Caco-2 (cell line): ENCODE measurements at regions not wholly inside any gene's neighbourhood (a gene's known extent, or its start where the extent isn't known, plus 50 kb on each side); places are given as distances from the start of the nearest gene placed in this dataset.

Source experiments
- BruUV-seq: library from RNA; stranded (reverse); fragments of 400-500 nt; replicated peaks from 2 replicates; lab custom pipeline; 2021; lab: Mats Ljungman, UMichigan
- CTCF ChIA-PET: fragments of 300-600 bp; sonication (Branson Sonifier 250); formaldehyde crosslinking; loops from one replicate; lab custom pipeline; 2022; ENCODE audit warnings: antibody characterized with exemption; lab: Charles Lee
- POLR2A ChIA-PET: fragments of 300-600 bp; sonication (Branson Sonifier 250); formaldehyde crosslinking; loops from one replicate; lab custom pipeline; 2022; ENCODE audit warnings: antibody characterized with exemption; lab: Charles Lee
- DNase-seq, 2 experiments: peaks; one replicate each; pipeline versions ENCODE4 v3.0.0 to v3.0.0-alpha.2; 2020 to 2022
- H3K27me3 ChIP-seq: replicated peaks from 2 replicates; pipeline ENCODE4 v1.6.0; 2011; ENCODE audit warnings: low read length; ENCODE audit not compliant: control insufficient read depth, insufficient read depth
- H3K36me3 ChIP-seq: 2 replicates; pipeline ENCODE4 v1.5.1; 2011; ENCODE audit warnings: low read length; ENCODE audit not compliant: control insufficient read depth, insufficient read depth
- H3K4me1 ChIP-seq: fragments of 250-450 bp; sonication (Bioruptor Pico); 2 replicates; pipeline ENCODE4 v1.5.1; 2020; ENCODE audit warnings: mild to moderate bottlenecking
- H3K4me3 ChIP-seq: 2 replicates; pipeline ENCODE4 v1.5.1; 2011; ENCODE audit warnings: low read depth, mild to moderate bottlenecking, control low read depth, low read length
- H3K9me3 ChIP-seq: fragments of 250-450 bp; sonication (Bioruptor Pico); 2 replicates; pipeline ENCODE4 v1.5.1; 2020; ENCODE audit warnings: mild to moderate bottlenecking, moderate library complexity
- H3K27ac Mint-ChIP-seq: one replicate; pipeline ENCODE4 v1.8.0; 2022; ENCODE audit warnings: mixed read lengths; ENCODE audit not compliant: unreplicated experiment
- H3K27me3 Mint-ChIP-seq: one replicate; pipeline ENCODE4 v1.8.0; 2022; ENCODE audit warnings: mixed read lengths; ENCODE audit not compliant: insufficient read depth, unreplicated experiment
- H3K36me3 Mint-ChIP-seq: one replicate; pipeline ENCODE4 v1.8.0; 2022; ENCODE audit warnings: mild to moderate bottlenecking, mixed read lengths; ENCODE audit not compliant: insufficient read depth, unreplicated experiment
- H3K4me1 Mint-ChIP-seq: one replicate; pipeline ENCODE4 v1.8.0; 2022; ENCODE audit warnings: low read depth, mixed read lengths; ENCODE audit not compliant: unreplicated experiment
- H3K4me3 Mint-ChIP-seq: one replicate; pipeline ENCODE4 v1.8.0; 2022; ENCODE audit warnings: mild to moderate bottlenecking, moderate library complexity, mixed read lengths; ENCODE audit not compliant: unreplicated experiment
- H3K9me3 Mint-ChIP-seq: one replicate; pipeline ENCODE4 v1.8.0; 2022; ENCODE audit warnings: mixed read lengths; ENCODE audit not compliant: unreplicated experiment
- CTCF ChIP-seq, 2 experiments: fragments of 200-600 bp in 1 of 2; IDR thresholded peaks; 1 replicate in 1 of 2; 2 replicates in 1 of 2; pipeline versions ENCODE4 v1.5.1 to v1.8.0; 2011 to 2022; ENCODE audit warnings: antibody characterized with exemption in 1 of 2, control low read depth in 1 of 2, inconsistent platforms in 1 of 2, low read depth in 1 of 2, low read length in 1 of 2, mild to moderate bottlenecking in 1 of 2, moderate library complexity in 1 of 2; ENCODE audit not compliant: insufficient read depth in 1 of 2, severe bottlenecking in 1 of 2, unreplicated experiment in 1 of 2
- intact Hi-C: fragments of 100-400 bp; cut with micrococcal nuclease; formaldehyde crosslinking; loops from one replicate; pipeline ENCODE4 v1.10.0; 2022; ENCODE audit not compliant: unreplicated experiment

DNA sequence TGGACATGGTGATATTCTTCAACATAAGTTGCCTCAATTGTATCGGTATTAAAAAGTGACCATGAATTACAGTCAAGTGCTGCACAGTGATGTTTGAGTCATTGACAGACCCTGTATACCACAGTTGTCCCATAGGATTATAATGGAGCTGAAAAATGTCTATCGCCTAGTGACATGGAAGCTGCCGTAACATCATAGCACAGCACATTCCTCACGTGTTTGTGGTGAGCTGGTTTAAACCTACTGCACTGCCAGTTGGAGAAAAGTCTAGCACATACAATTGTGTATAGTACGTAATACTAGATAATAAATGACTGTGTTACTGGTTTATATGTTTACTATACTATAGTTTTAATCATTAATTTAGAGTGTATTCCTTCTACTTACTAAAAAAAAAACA lies 150.2 kb downstream of the CDH26 start:
- no peak for TF ChIP-seq CTCF (IDR thresholded peaks at IDR 0.05; ENCODE audit: insufficient read depth in 1 of 2, low read depth in 1 of 2, low read length in 1 of 2, severe bottlenecking in 1 of 2, unreplicated experiment in 1 of 2)
- ChIA-PET CTCF (interaction anchor here (0.6 to 1.5 kb wide), 2 partner anchors 51 to 150 kb away, joined by 3 to 8 read pairs; partner anchors contain the start of gene CDH26), POLR2A (no interaction called here)
- BruUV-seq, result no TSS peak
- Mint-ChIP-seq H3K9me3 (no peaks in the 10 kb centered on the region), H3K27ac (no peak overlapping the region), H3K4me1 (no peaks in the 10 kb centered on the region), H3K36me3 (no peaks in the 10 kb centered on the region), H3K4me3 (no peak overlapping the region), H3K27me3 (peaks cover 19% of the 10 kb centered on the region)
- intact Hi-C loops, result no loop called here
- Histone ChIP-seq H3K27me3 (peaks cover 1% of the 10 kb centered on the region), H3K4me3 (no peak overlapping the region), H3K36me3 (no peaks in the 10 kb centered on the region), H3K9me3 (no peaks in the 10 kb centered on the region), H3K4me1 (no peaks in the 10 kb centered on the region)
- DNase-seq, result peak in 1 of 2 experiments; percentile 38

DNA sequence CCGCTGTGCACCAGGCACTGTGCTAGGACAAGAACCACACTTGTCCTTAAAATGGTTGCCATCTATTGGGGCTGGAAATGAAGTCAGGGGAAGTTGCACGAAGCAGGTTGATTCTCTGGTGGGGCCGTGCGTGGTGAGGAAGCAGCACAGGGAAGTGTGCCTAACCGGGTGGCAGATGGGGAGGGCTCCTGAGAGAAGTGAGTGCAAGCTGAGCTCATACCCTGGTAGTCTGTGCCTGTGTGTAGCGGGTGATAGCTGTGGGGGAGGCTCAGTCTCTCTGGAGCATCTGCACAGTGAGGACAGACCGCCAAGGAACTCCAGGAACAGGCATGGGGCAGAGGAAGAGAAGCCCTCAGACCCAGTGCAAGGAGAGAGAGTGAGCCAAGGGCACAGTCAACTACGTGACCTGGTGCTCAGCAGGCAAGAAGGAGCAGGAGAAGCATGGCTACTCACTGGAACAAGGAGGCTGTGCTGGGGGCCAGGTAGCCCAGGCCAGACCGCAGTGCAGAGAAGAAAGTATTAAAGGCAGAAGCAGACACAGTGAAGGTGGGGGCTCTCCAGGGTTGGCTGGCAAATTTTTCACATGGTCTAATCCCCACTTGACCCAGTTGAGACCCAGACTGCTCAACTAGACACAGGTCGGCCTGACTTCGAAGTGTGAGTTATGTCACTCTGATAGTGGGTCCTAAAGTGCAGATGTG lies 155.0 kb downstream of the CDH26 start:
- no peaks in the 10 kb centered on the region for H3K9me3 Mint-ChIP-seq
- POLR2A ChIA-PET, result no interaction called here
- CTCF ChIA-PET, result no interaction called here
- no peaks in the 10 kb centered on the region for H3K4me1 Mint-ChIP-seq
- Histone ChIP-seq H3K27me3 (peaks cover 1% of the 10 kb centered on the region), H3K4me3 (no peak overlapping the region), H3K9me3 (no peaks in the 10 kb centered on the region), H3K4me1 (no peaks in the 10 kb centered on the region), H3K36me3 (no peaks in the 10 kb centered on the region)
- BruUV-seq, result no TSS peak
- no peaks in the 10 kb centered on the region for H3K36me3 Mint-ChIP-seq
- H3K27ac Mint-ChIP-seq, result no peak overlapping the region
- H3K4me3 Mint-ChIP-seq, result no peak overlapping the region
- no peak for TF ChIP-seq CTCF (IDR thresholded peaks at IDR 0.05; ENCODE audit: insufficient read depth in 1 of 2, low read depth in 1 of 2, low read length in 1 of 2, severe bottlenecking in 1 of 2, unreplicated experiment in 1 of 2)
- intact Hi-C loops, result no loop called here
- H3K27me3 Mint-ChIP-seq, result peaks cover 37% of the 10 kb centered on the region
- peak in 1 of 2 experiments; percentile 37 for DNase-seq

DNA sequence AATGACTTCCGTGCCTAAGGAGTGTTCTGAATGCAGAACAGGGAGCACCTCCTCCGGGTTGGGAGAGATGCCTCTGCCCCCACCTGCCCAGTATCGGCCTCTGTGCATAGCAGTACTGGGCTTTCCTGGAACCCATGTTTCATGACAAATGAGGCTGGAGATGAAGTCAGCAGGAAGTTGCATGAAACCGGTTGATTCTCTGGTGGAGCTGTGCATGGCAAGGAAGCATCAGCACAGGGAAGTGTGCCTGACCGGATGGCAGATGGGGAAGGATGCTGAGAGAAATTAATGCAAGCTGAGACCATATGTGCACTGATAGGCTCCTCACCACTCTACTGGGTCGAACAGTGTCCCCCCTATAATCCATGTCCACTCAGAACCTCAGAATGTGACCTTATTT lies 155.5 kb downstream of the CDH26 start:
- H3K36me3 ChIP-seq, result no peaks in the 10 kb centered on the region
- Mint-ChIP-seq H3K9me3 (no peaks in the 10 kb centered on the region), H3K27me3 (peaks cover 43% of the 10 kb centered on the region), H3K27ac (no peak overlapping the region), H3K4me1 (no peaks in the 10 kb centered on the region), H3K36me3 (no peaks in the 10 kb centered on the region), H3K4me3 (no peak overlapping the region)
- no peaks in the 10 kb centered on the region for H3K4me1 ChIP-seq
- ChIA-PET CTCF (no interaction called here), POLR2A (no interaction called here)
- peaks cover 1% of the 10 kb centered on the region for H3K27me3 ChIP-seq
- H3K9me3 ChIP-seq, result no peaks in the 10 kb centered on the region
- TF ChIP-seq CTCF (IDR thresholded peaks at IDR 0.05; ENCODE audit: insufficient read depth in 1 of 2, low read depth in 1 of 2, low read length in 1 of 2, severe bottlenecking in 1 of 2, unreplicated experiment in 1 of 2), result no peak
- H3K4me3 ChIP-seq, result no peak overlapping the region
- DNase-seq, result peak in 1 of 2 experiments; percentile 26
- BruUV-seq, result no TSS peak
- intact Hi-C loops, result no loop called here
